ENCODE measurements at regions not wholly inside any gene's neighbourhood (a gene's known extent, or its start where the extent isn't known, plus 50 kb on each side); places are given as distances from the start of the nearest gene placed in this dataset.

GRCh38 chr11:97973352-97973857 lies 1047.3 kb upstream of the CNTN5 start (continued):
- TF ChIP-seq MTF1 (CRISPR knock-in tag; IDR thresholded peaks at IDR 0.05; ENCODE audit: borderline replicate concordance), result peak; percentile 99
- TF ChIP-seq KAT2B (IDR thresholded peaks at IDR 0.05; ENCODE audit: low read depth, low read length), result no peak
- TF ChIP-seq TAL1 (IDR thresholded peaks at IDR 0.05), result peak; percentile 55; the same call in 1 of the 2 replicates
- TF ChIP-seq MBD1 (CRISPR knock-in tag; IDR thresholded peaks at IDR 0.05), result peak; percentile 100
- TF ChIP-seq, protein P1, sequence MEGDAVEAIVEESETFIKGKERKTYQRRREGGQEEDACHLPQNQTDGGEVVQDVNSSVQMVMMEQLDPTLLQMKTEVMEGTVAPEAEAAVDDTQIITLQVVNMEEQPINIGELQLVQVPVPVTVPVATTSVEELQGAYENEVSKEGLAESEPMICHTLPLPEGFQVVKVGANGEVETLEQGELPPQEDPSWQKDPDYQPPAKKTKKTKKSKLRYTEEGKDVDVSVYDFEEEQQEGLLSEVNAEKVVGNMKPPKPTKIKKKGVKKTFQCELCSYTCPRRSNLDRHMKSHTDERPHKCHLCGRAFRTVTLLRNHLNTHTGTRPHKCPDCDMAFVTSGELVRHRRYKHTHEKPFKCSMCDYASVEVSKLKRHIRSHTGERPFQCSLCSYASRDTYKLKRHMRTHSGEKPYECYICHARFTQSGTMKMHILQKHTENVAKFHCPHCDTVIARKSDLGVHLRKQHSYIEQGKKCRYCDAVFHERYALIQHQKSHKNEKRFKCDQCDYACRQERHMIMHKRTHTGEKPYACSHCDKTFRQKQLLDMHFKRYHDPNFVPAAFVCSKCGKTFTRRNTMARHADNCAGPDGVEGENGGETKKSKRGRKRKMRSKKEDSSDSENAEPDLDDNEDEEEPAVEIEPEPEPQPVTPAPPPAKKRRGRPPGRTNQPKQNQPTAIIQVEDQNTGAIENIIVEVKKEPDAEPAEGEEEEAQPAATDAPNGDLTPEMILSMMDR (IDR thresholded peaks at IDR 0.05 in 2 of 3, conservative IDR thresholded peaks at IDR 0.05 in 1 of 3; ENCODE audit: insufficient read depth in 2 of 3, low read depth in 1 of 3, low read length in 3 of 3), result no peak
- no peak for TF ChIP-seq ZBTB40 (IDR thresholded peaks at IDR 0.05)
- TF ChIP-seq ZBTB40 (CRISPR knock-in tag; IDR thresholded peaks at IDR 0.05), result no peak
- TF ChIP-seq SREBF2 (CRISPR knock-in tag; IDR thresholded peaks at IDR 0.05), result no peak
- TF ChIP-seq, protein P2, sequence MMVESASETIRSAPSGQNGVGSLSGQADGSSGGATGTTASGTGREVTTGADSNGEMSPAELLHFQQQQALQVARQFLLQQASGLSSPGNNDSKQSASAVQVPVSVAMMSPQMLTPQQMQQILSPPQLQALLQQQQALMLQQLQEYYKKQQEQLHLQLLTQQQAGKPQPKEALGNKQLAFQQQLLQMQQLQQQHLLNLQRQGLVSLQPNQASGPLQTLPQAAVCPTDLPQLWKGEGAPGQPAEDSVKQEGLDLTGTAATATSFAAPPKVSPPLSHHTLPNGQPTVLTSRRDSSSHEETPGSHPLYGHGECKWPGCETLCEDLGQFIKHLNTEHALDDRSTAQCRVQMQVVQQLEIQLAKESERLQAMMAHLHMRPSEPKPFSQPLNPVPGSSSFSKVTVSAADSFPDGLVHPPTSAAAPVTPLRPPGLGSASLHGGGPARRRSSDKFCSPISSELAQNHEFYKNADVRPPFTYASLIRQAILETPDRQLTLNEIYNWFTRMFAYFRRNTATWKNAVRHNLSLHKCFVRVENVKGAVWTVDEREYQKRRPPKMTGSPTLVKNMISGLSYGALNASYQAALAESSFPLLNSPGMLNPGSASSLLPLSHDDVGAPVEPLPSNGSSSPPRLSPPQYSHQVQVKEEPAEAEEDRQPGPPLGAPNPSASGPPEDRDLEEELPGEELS (CRISPR knock-in tag; IDR thresholded peaks at IDR 0.05; ENCODE audit: borderline replicate concordance), result no peak
- TF ChIP-seq CREBBP (IDR thresholded peaks at IDR 0.05; ENCODE audit: low read depth, low read length), result no peak
- no peak for TF ChIP-seq NFIC (IDR thresholded peaks at IDR 0.05)
- TF ChIP-seq ESRRB (CRISPR knock-in tag; IDR thresholded peaks at IDR 0.05; ENCODE audit: borderline replicate concordance), result peak; percentile 67; the same call in 1 of the 2 replicates
- peak; percentile 86 for TF ChIP-seq ZNF551 (CRISPR knock-in tag; IDR thresholded peaks at IDR 0.05)
- no peak for TF ChIP-seq BDP1 (IDR thresholded peaks at IDR 0.05; ENCODE audit: insufficient read depth, insufficient read length)

Measured in K562 (cell line).